Type B pancreatic cell (in vitro differentiated cells): ENCODE measurements at regions not wholly inside any gene's neighbourhood (a gene's known extent, or its start where the extent isn't known, plus 50 kb on each side); places are given as distances from the start of the nearest gene placed in this dataset.

Experiments
- DNase-seq: peaks from one replicate; pipeline ENCODE4 v3.0.0; 2021; ENCODE audit warnings: mixed read lengths; ENCODE audit not compliant: unreplicated experiment; ENCODE audit errors: extremely low spot score
- H3K27ac Mint-ChIP-seq: 2 replicates; pipeline ENCODE4 v1.8.0; 2021; ENCODE audit warnings: mild to moderate bottlenecking, mixed read lengths
- H3K27me3 Mint-ChIP-seq: 2 replicates; pipeline ENCODE4 v1.8.0; 2021; ENCODE audit warnings: mixed read lengths
- H3K36me3 Mint-ChIP-seq: 2 replicates; pipeline ENCODE4 v1.8.0; 2021; ENCODE audit warnings: mixed read lengths
- H3K4me1 Mint-ChIP-seq: one replicate; pipeline ENCODE4 v1.8.0; 2021; ENCODE audit warnings: mixed read lengths; ENCODE audit not compliant: unreplicated experiment
- H3K4me3 Mint-ChIP-seq: 2 replicates; pipeline ENCODE4 v1.8.0; 2021; ENCODE audit warnings: mild to moderate bottlenecking, mixed read lengths
- H3K9me3 Mint-ChIP-seq: 2 replicates; pipeline ENCODE4 v1.8.0; 2021; ENCODE audit warnings: mixed read lengths
- TF ChIP-seq, protein P1 (sequence below): fragments of 200-600 bp; sonication (generic); conservative IDR thresholded peaks from 2 replicates; pipeline ENCODE4 v1.5.0; 2021; ENCODE audit warnings: antibody characterized with exemption, mild to moderate bottlenecking

DNA sequence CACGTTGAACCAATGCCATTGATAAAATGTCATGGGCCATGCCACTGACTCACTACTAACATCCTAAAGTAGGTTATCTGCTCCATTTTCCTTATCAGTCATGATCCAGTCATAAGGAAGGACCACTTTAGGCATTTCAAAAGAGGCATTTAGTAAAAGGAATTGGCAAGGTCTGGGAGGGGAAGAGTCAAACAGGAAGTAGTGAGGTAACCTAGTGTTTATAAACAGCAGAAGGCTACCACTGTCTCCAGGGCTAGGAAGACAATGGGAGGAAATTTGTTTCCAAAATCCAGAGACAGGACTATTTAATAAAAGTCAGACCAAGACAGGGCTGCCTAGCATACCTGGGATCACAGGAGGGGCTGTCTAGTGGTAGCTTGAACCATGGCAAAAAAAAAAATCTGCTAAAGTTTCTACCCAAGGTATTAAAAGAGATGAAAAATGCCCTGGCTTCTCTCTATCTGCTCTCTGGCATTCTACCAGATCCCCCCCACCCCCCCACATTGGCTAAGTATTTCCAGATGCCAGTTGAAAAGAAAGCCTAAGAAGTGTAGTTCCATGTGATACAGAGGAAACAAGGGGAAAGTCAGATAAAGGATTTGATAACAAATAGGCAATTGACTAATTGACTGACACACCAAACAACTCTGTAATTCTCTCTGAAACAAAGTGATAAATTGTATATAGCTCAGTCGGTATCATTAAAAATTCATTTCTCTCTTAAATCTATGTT lies 50.4 kb upstream of the C11orf87 start:
- no peak overlapping the region for H3K27ac Mint-ChIP-seq

More for the DNA sequence above, 50.4 kb upstream of the C11orf87 start:
- no peak overlapping the region for H3K4me3 Mint-ChIP-seq
- no peaks in the 10 kb centered on the region for H3K27me3 Mint-ChIP-seq
- H3K36me3 Mint-ChIP-seq: no peaks in the 10 kb centered on the region
- DNase-seq: no peak
- H3K4me1 Mint-ChIP-seq: no peaks in the 10 kb centered on the region
- no peaks in the 10 kb centered on the region for H3K9me3 Mint-ChIP-seq
- TF ChIP-seq, protein P1, sequence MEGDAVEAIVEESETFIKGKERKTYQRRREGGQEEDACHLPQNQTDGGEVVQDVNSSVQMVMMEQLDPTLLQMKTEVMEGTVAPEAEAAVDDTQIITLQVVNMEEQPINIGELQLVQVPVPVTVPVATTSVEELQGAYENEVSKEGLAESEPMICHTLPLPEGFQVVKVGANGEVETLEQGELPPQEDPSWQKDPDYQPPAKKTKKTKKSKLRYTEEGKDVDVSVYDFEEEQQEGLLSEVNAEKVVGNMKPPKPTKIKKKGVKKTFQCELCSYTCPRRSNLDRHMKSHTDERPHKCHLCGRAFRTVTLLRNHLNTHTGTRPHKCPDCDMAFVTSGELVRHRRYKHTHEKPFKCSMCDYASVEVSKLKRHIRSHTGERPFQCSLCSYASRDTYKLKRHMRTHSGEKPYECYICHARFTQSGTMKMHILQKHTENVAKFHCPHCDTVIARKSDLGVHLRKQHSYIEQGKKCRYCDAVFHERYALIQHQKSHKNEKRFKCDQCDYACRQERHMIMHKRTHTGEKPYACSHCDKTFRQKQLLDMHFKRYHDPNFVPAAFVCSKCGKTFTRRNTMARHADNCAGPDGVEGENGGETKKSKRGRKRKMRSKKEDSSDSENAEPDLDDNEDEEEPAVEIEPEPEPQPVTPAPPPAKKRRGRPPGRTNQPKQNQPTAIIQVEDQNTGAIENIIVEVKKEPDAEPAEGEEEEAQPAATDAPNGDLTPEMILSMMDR: no peak
